NCI-H524 treated with DMSO at 0.1 percent for 48 hours (cell line): ENCODE measurements at regions not wholly inside any gene's neighbourhood (a gene's known extent, or its start where the extent isn't known, plus 50 kb on each side); places are given as distances from the start of the nearest gene placed in this dataset.

Experiments
- DNase-seq: peaks from one replicate; lab custom pipeline; 2025; lab: John Stamatoyannopoulos, UW

- DNase-seq: no peak
Observed at GRCh38 chr2:220969348-220969747, 602.8 kb downstream of the EPHA4 start.

GRCh38 chr2:220980966-220981675 lies 591.0 kb downstream of the EPHA4 start:
- DNase-seq: no peak

GRCh38 chr2:220981926-220982325 lies 590.2 kb downstream of the EPHA4 start:
- no peak for DNase-seq

- DNase-seq: no peak
Observed at GRCh38 chr2:220985561-220985960, 586.5 kb downstream of the EPHA4 start.

GRCh38 chr2:220987839-220988238 lies 584.3 kb downstream of the EPHA4 start:
- DNase-seq: no peak

GRCh38 chr2:220991972-220992371 lies 580.1 kb downstream of the EPHA4 start:
- DNase-seq: no peak

- DNase-seq: no peak
Observed at GRCh38 chr2:220994846-220995245, 577.3 kb downstream of the EPHA4 start.

GRCh38 chr2:220995581-220995980 lies 576.5 kb downstream of the EPHA4 start:
- DNase-seq: no peak

GRCh38 chr2:220998156-220998555 lies 573.9 kb downstream of the EPHA4 start:
- no peak for DNase-seq

- no peak for DNase-seq
Observed at GRCh38 chr2:220999356-220999755, 572.7 kb downstream of the EPHA4 start.

GRCh38 chr2:221001381-221001801 lies 570.7 kb downstream of the EPHA4 start:
- no peak for DNase-seq

- DNase-seq: no peak
Observed at GRCh38 chr2:221002101-221002685, 569.9 kb downstream of the EPHA4 start.

- no peak for DNase-seq
Observed at GRCh38 chr2:221005338-221005737, 566.8 kb downstream of the EPHA4 start.

GRCh38 chr2:221006084-221006483 lies 566.0 kb downstream of the EPHA4 start:
- DNase-seq: no peak

GRCh38 chr2:221016551-221016950 lies 555.6 kb downstream of the EPHA4 start:
- no peak for DNase-seq

GRCh38 chr2:221018262-221018661 lies 553.8 kb downstream of the EPHA4 start:
- DNase-seq: no peak

- DNase-seq: no peak
Observed at GRCh38 chr2:221019668-221020067, 552.4 kb downstream of the EPHA4 start.

GRCh38 chr2:221022554-221022953 lies 549.5 kb downstream of the EPHA4 start:
- no peak for DNase-seq

- no peak for DNase-seq
Observed at GRCh38 chr2:221025398-221025797, 546.7 kb downstream of the EPHA4 start.

- no peak for DNase-seq
Observed at GRCh38 chr2:221034026-221034701, 537.9 kb downstream of the EPHA4 start.

- no peak for DNase-seq
Observed at GRCh38 chr2:221034973-221035372, 537.1 kb downstream of the EPHA4 start.

GRCh38 chr2:221042926-221043325 lies 529.2 kb downstream of the EPHA4 start:
- DNase-seq: no peak

GRCh38 chr2:221044781-221045180 lies 527.3 kb downstream of the EPHA4 start:
- no peak for DNase-seq
